K562 (cell line): ENCODE measurements at regions not wholly inside any gene's neighbourhood (a gene's known extent, or its start where the extent isn't known, plus 50 kb on each side); places are given as distances from the start of the nearest gene placed in this dataset.

Experiments used
- CHD2 ChIP-seq: IDR thresholded peaks from 2 replicates; pipeline ENCODE4 v1.6.1; 2011; ENCODE audit warnings: low read depth, low read length
- ZFX ChIP-seq: sonication (generic); formaldehyde crosslinking; IDR thresholded peaks from 2 replicates; pipeline ENCODE4 v1.8.0; 2022; ENCODE audit warnings: mild to moderate bottlenecking, missing genetic modification reagents, moderate library complexity

- TF ChIP-seq ZFX (CRISPR knock-in tag) (no peak), CHD2 (no peak)
These were observed 58.8 kb upstream of the ENPEP start for GRCh38 chr4:110417136-110417535.
